ENCODE measurements at regions not wholly inside any gene's neighbourhood (a gene's known extent, or its start where the extent isn't known, plus 50 kb on each side); places are given as distances from the start of the nearest gene placed in this dataset.

- no peak for TF ChIP-seq EZH2phosphoT487 (IDR thresholded peaks at IDR 0.05)
- no peak for TF ChIP-seq CTCF (IDR thresholded peaks at IDR 0.05)
- no peak for TF ChIP-seq EZH2 (IDR thresholded peaks at IDR 0.05)
These were observed 359.5 kb downstream of the CPS1 start for GRCh38 chr2:210915912-210916311.
